ENCODE measurements at regions not wholly inside any gene's neighbourhood (a gene's known extent, or its start where the extent isn't known, plus 50 kb on each side); places are given as distances from the start of the nearest gene placed in this dataset.

- no peaks in the 10 kb centered on the region for H3K27me3 ChIP-seq (ENCODE audit: insufficient read depth)
Observed at GRCh38 chr1:112040891-112041740, 51.6 kb upstream of the KCND3 start.

GRCh38 chr1:112043901-112044300 is 54.4 kb upstream of the KCND3 start:
- Histone ChIP-seq H4K20me1 (replicated peaks; ENCODE audit: insufficient read depth) (no peaks in the 10 kb centered on the region), H2AFZ (no peak overlapping the region), H3K4me1 (ENCODE audit: insufficient read depth) (no peaks in the 10 kb centered on the region), H3K79me2 (replicated peaks; ENCODE audit: insufficient read depth) (no peaks in the 10 kb centered on the region), H3K27me3 (ENCODE audit: insufficient read depth) (no peaks in the 10 kb centered on the region), H3K4me3 (no peak overlapping the region), H3F3A (replicated peaks; ENCODE audit: low read depth) (no peaks in the 10 kb centered on the region), H3K36me3 (ENCODE audit: insufficient read depth) (no peaks in the 10 kb centered on the region), H3K9me2 (ENCODE audit: insufficient read depth) (peaks cover 11% of the 10 kb centered on the region; the same call in 1 of the 2 replicates), H3K4me2 (no peak overlapping the region), H3K27ac (ENCODE audit: low read depth) (no peak overlapping the region)
- ATAC-seq = no peak
- H3K27ac Mint-ChIP-seq = no peak overlapping the region
- DNase-seq (ENCODE audit: low spot score) = no peak
- peaks cover 2% of the 10 kb centered on the region for H3K27me3 Mint-ChIP-seq (ENCODE audit: insufficient read depth, low read depth, poor library complexity)
- H3K9me3 Mint-ChIP-seq = no peaks in the 10 kb centered on the region
- no peaks in the 10 kb centered on the region for H3K4me1 Mint-ChIP-seq
- H3K36me3 Mint-ChIP-seq (ENCODE audit: low read depth) = no peaks in the 10 kb centered on the region
- no peak overlapping the region for H3K4me3 Mint-ChIP-seq
- TF ChIP-seq CREB1 (CRISPR knock-in tag; IDR thresholded peaks at IDR 0.05; ENCODE audit: low read depth) (no peak), ZNF462 (CRISPR knock-in tag; IDR thresholded peaks at IDR 0.05) (no peak), CTCF (conservative IDR thresholded peaks at IDR 0.05; ENCODE audit: low read depth in 2 of 2) (no peak), STAT1 (IDR thresholded peaks at IDR 0.05; ENCODE audit: unreplicated experiment) (no peak), ETS1 (IDR thresholded peaks at IDR 0.05) (no peak), NANOG (IDR thresholded peaks at IDR 0.05; ENCODE audit: borderline replicate concordance) (no peak), ZNF114 (CRISPR knock-in tag; IDR thresholded peaks at IDR 0.05) (no peak), JUNB (IDR thresholded peaks at IDR 0.05; ENCODE audit: unreplicated experiment) (no peak)

More at GRCh38 chr1:112040891-112041740, 51.6 kb upstream of the KCND3 start:
- H3K36me3 Mint-ChIP-seq (ENCODE audit: low read depth) = no peaks in the 10 kb centered on the region
- H3K4me3 Mint-ChIP-seq = no peak overlapping the region
- no peaks in the 10 kb centered on the region for H3K36me3 ChIP-seq (ENCODE audit: insufficient read depth)
- peaks cover 2% of the 10 kb centered on the region for H3K27me3 Mint-ChIP-seq (ENCODE audit: insufficient read depth, low read depth, poor library complexity)
- DNase-seq (ENCODE audit: low spot score) = no peak
- no peak overlapping the region for H2AFZ ChIP-seq
- no peak overlapping the region for H3K4me3 ChIP-seq
- H3K4me1 ChIP-seq (ENCODE audit: insufficient read depth) = no peaks in the 10 kb centered on the region
- H3K4me2 ChIP-seq = no peak overlapping the region
- TF ChIP-seq JUNB (IDR thresholded peaks at IDR 0.05; ENCODE audit: unreplicated experiment) = no peak
- no peak for TF ChIP-seq ZNF331 (CRISPR knock-in tag; IDR thresholded peaks at IDR 0.05; ENCODE audit: low read depth)
- no peak for TF ChIP-seq ETS1 (IDR thresholded peaks at IDR 0.05)
- no peaks in the 10 kb centered on the region for H3K4me1 Mint-ChIP-seq
- H3F3A ChIP-seq (replicated peaks; ENCODE audit: low read depth) = no peaks in the 10 kb centered on the region
- H3K9me3 Mint-ChIP-seq = no peaks in the 10 kb centered on the region; the same call in 2 of the 3 replicates
- ATAC-seq = no peak
- no peak overlapping the region for H3K27ac ChIP-seq (ENCODE audit: low read depth)
- H3K79me2 ChIP-seq (replicated peaks; ENCODE audit: insufficient read depth) = no peaks in the 10 kb centered on the region
- no peaks in the 10 kb centered on the region for H4K20me1 ChIP-seq (replicated peaks; ENCODE audit: insufficient read depth)
- H3K27ac Mint-ChIP-seq = no peak overlapping the region
- peaks cover 12% of the 10 kb centered on the region; the same call in 1 of the 2 replicates for H3K9me2 ChIP-seq (ENCODE audit: insufficient read depth)
